Lung (tissue), 11 donors: ENCODE measurements at regions not wholly inside any gene's neighbourhood (a gene's known extent, or its start where the extent isn't known, plus 50 kb on each side); places are given as distances from the start of the nearest gene placed in this dataset.

Experiments
- ATAC-seq: fragments of 200-7000 bp; cut with Tn5 transposase; one replicate; pipeline ENCODE4 v1.9.1; 2020; ENCODE audit warnings: moderate number of reproducible peaks; ENCODE audit not compliant: insufficient read depth, low FRiP score
- DNase-seq, 3 donors: peaks; one replicate each; pipeline ENCODE4 v3.0.0-alpha.2; 2013 to 2017
- H3K27ac ChIP-seq, 2 donors: one replicate each; pipeline ENCODE4 v1.5.1; 2013; ENCODE audit warnings: mild to moderate bottlenecking in 2 of 2, moderate library complexity in 2 of 2, control low read depth in 1 of 2, inconsistent platforms in 1 of 2, low read depth in 1 of 2, low read length in 1 of 2
- H3K27me3 ChIP-seq, 3 donors: one replicate each; pipeline ENCODE4 v1.5.1; 2013; ENCODE audit warnings: low read length in 2 of 3; ENCODE audit not compliant: control insufficient read depth in 3 of 3, insufficient read depth in 3 of 3
- H3K36me3 ChIP-seq, 4 donors: one replicate each; pipeline ENCODE4 v1.5.1; 2013; ENCODE audit warnings: low read length in 4 of 4, mild to moderate bottlenecking in 1 of 4, moderate library complexity in 1 of 4; ENCODE audit not compliant: control insufficient read depth in 4 of 4, insufficient read depth in 4 of 4
- H3K4me1 ChIP-seq, 5 donors: one replicate each; pipeline ENCODE4 v1.5.1; 2013; ENCODE audit warnings: low read length in 5 of 5, mild to moderate bottlenecking in 2 of 5, moderate library complexity in 1 of 5; ENCODE audit not compliant: control insufficient read depth in 5 of 5, insufficient read depth in 5 of 5
- H3K4me3 ChIP-seq: one replicate; pipeline ENCODE4 v1.5.1; 2013; ENCODE audit warnings: mild to moderate bottlenecking, control low read depth, moderate library complexity
- H3K9ac ChIP-seq, 2 donors: one replicate each; pipeline ENCODE4 v1.5.1; 2013; ENCODE audit warnings: low read length in 2 of 2, control low read depth in 1 of 2; ENCODE audit not compliant: insufficient read depth in 1 of 2
- H3K9me3 ChIP-seq, 4 donors: one replicate each; pipeline ENCODE4 v1.5.1; 2013; ENCODE audit warnings: low read length in 3 of 4, mild to moderate bottlenecking in 1 of 4, moderate library complexity in 1 of 4; ENCODE audit not compliant: control insufficient read depth in 4 of 4, insufficient read depth in 3 of 4
- CTCF ChIP-seq: IDR thresholded peaks from 2 replicates; pipeline ENCODE4 v1.5.1; 2012; ENCODE audit warnings: mild to moderate bottlenecking; ENCODE audit errors: control extremely low read depth, extremely low read depth
- WGBS, 2 donors: extraction: QIAGEN DNeasy Blood & Tissue Kit; methylation state at CpG; one replicate each; pipeline ENCODE4 v1.1.7; 2013; 5-methylcytosine and 5-hydroxymethylcytosine counted together
- donor health status: control.
- donor health status: control.
- donor health status: Bipolar disorder and iron deficiency.
- donor health status: healthy.
- donor health status: DM: yes; HTN: yes; CAD: no.

GRCh38 chr3:66803721-66804695, 194.1 kb upstream of the KBTBD8 start:
- TF ChIP-seq CTCF: no peak
- Histone ChIP-seq H3K27me3 (no peaks in the 10 kb centered on the region), H3K36me3 (no peaks in the 10 kb centered on the region), H3K9ac (no peak overlapping the region), H3K27ac (peak overlapping the region in 1 of 2 donors; percentile 31), H3K9me3 (peaks cover 0 to 5% (median 0%) of the 10 kb centered on the region in 4 donors), H3K4me3 (no peak overlapping the region), H3K4me1 (peaks cover 0 to 5% (median 3%) of the 10 kb centered on the region in 5 donors)
- DNase-seq: no peak
- WGBS, 2 donors: 16 to 41% methylated on average over 7 of the region's 7 CpGs
- ATAC-seq: no peak

GRCh38 chr3:66808891-66809594, 189.1 kb upstream of the KBTBD8 start:
- WGBS, 2 donors: 48 to 55% methylated on average over 6 of the region's 6 CpGs

GRCh38 chr3:66809595-66809958, 188.5 kb upstream of the KBTBD8 start:
- 62 to 63% methylated on average over 4 of the region's 4 CpGs for WGBS, 2 donors
- TF ChIP-seq CTCF: no peak
- H3K4me1 ChIP-seq: peaks cover 0 to 11% (median 2%) of the 10 kb centered on the region in 5 donors
- no peak overlapping the region for H3K9ac ChIP-seq
- H3K9me3 ChIP-seq: no peaks in the 10 kb centered on the region
- DNase-seq (no peak), ATAC-seq (no peak)
- H3K27me3 ChIP-seq: no peaks in the 10 kb centered on the region
- H3K27ac ChIP-seq: no peak overlapping the region
- H3K4me3 ChIP-seq: no peak overlapping the region
- H3K36me3 ChIP-seq: no peaks in the 10 kb centered on the region

More at GRCh38 chr3:66808891-66809594, 189.1 kb upstream of the KBTBD8 start:
- H3K9me3 ChIP-seq: peaks cover 0 to 1% (median 0%) of the 10 kb centered on the region in 4 donors
- no peaks in the 10 kb centered on the region for H3K27me3 ChIP-seq
- H3K27ac ChIP-seq: no peak overlapping the region
- DNase-seq (no peak), ATAC-seq (no peak)
- no peak overlapping the region for H3K9ac ChIP-seq
- no peak for TF ChIP-seq CTCF
- H3K4me3 ChIP-seq: no peak overlapping the region
- peaks cover 0 to 11% (median 3%) of the 10 kb centered on the region in 5 donors for H3K4me1 ChIP-seq
- H3K36me3 ChIP-seq: no peaks in the 10 kb centered on the region
